HG03432 (cell line): ENCODE measurements at regions not wholly inside any gene's neighbourhood (a gene's known extent, or its start where the extent isn't known, plus 50 kb on each side); places are given as distances from the start of the nearest gene placed in this dataset.

Experiments used
- ATAC-seq: cut with Tn5 transposase; IDR thresholded peaks from one replicate; pipeline ENCODE4 v1.9.1; 2021; ENCODE audit warnings: mild to moderate bottlenecking, moderate library complexity; ENCODE audit not compliant: unreplicated experiment

DNA sequence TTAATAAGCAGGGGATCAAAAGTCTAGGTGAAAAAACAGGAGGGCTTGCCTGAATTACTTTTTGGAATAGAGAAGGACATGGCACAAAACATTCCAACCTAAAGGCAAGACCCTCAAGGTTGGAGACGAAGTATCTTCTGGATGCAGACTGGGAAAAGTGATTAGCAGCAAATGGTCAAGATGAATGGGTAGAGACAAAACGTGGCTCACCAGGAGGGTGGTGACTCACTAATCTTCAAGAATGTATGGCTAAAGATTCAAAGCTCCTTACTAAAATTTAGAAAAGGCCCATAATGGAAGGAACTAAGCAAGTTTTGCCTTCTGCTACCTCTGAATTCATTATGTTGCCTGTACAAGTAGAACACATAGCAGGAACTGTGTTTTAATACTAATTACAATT, 469.5 kb upstream of the RBFOX1 start:
- ATAC-seq: no peak

DNA sequence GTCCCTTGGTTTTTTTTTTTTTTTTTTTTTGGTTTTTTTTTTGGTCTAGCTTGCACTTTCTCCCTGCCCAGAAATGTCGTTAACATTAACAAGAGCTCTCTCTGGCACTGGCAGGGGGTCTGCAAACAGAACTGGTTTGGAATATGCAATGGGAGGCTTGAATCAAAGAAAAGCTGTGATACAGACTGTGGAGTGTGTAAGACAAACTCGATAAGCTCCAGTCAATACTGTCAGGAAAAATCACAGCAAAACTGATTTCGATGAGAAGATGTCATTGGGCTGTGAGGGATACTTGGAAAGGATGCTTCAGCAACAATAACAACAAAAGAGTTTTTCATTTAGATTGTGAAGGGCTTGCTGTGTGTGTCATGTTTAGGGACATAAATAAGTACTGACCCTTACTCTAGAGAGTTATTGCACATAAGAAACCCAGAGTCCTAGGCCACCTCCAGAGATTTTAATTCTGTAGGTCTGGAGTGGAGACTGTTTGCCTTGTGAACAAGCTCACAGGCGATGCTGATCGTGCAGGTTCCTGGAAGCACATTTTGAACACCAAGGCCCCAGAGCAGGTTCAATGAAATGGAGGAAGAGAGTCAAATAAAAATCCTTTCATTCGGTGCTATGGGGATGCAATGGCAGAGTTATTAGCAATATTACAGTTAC, 470.7 kb upstream of the RBFOX1 start:
- ATAC-seq: no peak

DNA sequence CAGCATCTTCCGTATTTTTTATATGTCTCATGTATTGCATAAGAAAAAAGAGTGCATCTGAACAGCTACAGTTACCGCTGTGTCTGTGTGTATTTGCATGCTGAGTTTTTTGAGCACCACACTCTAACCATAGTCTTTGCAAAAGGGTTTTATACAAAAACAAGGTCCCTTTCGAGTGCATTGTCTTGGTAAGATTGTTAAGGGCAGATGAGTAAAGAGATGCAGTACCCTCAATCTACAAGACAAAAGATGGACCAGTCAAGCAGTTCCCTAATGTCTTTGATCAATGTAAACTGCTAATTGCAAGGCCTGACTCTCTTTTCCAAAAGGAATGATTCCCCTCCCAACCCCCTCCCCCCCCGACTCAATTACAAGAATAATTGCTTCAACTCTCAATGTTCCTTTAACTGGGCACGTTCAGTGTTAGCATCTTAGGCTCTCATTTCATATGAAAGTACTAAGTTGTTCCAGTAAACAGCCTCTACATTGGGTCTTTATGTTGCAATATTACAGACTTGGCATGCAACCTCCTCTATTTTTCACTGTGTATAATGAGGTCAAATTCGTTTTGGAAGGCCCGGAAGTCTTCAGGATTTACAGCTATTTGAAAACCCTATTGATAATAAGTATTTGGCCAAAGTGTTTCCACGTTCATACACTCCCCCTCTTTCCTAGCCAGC, 471.4 kb upstream of the RBFOX1 start:
- ATAC-seq: no peak

DNA sequence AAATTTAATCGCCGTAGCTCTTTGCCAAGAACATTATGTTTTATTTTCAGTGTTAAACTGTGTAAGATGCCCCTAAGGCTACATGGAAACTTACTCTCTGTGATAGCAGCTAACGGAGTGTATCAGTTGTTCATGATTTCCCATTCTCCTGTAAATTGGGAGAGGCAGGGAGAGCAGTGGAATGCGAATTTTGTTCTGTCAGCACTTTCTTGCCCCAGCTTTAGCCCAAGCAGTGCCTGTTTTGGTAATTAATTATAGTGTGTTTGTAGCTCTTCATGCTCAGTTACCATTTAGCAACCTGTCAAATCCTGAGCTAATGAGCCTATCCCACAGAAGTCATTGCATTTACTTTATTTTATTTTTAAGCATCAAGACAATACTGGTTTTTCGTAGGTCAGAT, 475.1 kb upstream of the RBFOX1 start:
- no peak for ATAC-seq

DNA sequence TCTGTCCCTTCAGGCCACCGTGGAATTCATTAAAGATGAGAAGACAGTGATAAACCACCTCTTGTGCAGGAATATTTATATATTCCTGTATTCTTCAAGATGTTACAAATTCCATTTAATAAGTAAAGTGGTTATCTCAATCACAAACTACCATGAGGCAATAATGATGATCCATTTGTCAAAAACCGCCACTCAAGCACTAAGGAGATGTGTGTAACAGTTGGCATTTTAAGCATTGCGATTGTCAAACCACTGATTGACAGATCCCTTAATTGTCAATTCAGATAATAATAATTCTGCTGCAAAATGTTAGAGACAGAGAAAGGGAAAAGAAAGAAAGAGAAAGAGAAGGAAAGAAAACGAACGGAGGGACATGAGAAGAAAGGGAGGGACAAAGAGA, 476.1 kb upstream of the RBFOX1 start:
- no peak for ATAC-seq

DNA sequence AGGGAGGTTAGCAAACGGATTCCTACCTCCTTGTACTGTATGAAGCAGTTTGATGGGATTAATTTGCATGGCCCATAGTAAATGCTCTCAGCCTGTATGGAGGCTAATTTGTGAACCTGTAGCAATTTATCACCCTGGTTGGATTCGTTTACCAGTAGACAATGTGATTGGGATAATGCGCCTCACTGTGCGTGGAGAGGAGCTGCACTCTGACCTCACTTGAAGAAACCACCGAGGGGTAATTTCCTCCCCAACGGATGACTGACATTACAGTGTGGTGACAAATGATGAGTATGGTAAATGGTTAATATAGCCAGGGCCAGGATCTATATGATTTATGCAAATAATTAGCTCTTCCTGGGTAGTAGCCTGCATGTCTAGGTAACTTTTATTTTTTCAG, 479.1 kb upstream of the RBFOX1 start:
- no peak for ATAC-seq

DNA sequence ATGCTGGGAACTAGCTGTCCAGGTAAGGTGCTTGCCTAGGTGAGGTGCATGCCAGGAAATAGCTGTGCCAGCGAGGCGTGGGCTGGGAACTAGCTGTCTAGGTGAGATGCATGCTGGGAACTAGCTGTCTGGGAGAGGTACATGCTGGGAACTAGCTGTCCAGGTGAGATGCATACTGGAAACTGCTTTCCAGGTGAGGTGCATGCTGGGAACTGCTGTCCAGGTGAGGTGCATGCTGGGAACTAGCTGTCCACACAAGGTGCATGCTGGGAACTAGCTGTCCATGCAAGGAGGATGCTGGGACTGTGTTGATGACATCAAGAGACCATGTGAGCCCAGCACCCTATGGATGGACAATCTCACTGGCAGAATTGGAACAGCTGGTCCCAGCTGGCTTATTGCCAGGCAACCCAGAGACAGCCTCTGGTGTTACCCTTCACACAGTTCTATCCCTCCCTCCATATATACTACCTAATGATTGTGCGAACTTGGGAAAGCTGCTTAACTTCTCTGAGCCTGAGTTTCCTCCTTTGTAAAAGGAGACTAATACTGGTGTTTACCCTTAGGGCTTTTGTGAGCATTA, 479.9 kb upstream of the RBFOX1 start:
- ATAC-seq: no peak

DNA sequence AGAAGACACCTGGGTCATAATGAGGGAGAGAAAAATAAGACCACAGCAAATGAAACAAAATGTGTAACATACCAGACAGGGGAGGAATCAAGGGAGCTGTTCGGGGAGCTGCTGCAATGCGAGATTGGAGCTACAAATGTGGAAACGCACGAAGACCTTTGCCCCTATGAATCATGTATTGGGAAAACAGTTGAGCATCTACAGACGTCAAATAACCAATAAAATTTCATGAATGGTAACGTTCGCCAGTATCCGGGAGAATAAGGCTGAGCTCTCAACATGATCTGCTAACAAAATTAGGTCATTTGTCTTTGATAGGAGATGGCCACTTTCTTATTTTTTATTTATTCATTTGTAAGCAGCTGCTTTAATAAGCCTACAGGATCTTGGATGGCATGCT, 486.2 kb upstream of the RBFOX1 start:
- no peak for ATAC-seq

DNA sequence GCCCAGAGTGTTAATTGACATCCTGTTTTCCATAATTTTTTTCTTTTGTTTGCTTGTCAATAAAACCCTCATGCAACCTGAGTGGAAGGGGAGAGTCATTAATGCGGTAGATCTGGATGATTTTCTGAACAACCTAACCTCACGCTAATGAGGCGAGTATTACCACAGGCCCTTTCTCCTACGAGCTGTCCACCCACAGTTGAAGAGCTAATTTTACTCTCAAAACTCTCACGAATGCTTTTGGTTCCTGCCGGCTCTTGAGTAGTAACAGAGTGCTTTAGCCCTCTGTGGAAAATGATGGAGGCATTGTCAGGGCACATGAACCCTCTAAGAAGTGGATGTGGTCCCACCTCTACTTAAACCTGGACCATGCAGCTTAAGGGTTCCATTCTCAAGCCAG, 491.3 kb upstream of the RBFOX1 start:
- ATAC-seq: no peak

DNA sequence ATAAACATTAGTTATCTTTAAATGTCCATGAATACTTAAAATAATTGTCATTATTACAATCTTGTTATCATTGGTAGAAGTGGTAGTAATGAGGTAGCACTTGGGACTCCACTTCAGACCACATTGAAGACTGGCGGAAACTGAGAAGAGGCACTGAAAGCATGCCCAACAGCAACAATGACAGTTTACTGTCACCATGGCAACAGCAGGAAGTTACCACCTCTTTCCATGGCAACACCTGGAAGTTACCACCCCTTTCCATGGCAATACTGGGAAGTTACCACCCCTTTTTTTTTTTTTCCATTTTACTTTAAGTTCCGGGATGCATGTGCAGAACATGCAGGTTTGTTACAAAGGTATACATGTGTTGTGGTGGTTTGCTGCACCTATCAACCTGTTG, 494.9 kb upstream of the RBFOX1 start:
- ATAC-seq: no peak

DNA sequence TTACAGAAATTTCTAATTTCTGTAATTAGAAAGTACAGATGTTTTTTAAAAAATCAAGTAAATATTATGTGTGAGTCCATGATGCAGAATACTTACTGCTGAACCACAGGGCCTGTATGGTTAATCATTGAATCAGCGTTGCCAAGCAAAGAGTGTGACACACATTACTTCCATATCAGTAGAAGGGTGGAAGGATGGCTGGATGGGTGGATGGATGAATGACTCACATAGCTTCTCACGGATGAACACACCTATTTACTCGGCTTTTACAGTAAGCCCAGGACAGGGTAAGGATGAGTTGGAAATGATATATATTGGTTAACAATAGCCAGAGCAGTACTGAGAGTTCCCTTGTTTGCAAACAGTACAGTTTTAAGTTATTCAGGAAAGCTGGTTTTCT, 495.9 kb upstream of the RBFOX1 start:
- no peak for ATAC-seq

DNA sequence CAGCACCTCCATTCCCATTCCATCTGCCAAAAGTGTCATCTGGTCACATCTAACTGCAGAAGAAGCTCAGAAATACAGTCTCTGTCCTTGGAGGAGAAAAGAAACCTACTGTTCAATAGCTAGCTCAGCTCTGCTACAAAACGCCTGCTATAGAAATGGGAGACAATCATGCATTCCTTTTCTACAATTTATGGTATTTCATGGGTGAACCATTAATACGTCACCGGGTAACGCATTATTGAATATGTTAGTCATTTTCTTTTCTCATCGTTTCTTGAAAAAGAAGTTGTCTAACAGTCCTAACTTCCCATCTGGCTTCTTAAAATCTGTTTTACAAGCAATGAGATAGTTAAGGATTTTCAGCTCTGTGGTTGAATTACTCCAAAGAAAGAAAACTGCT, 496.7 kb upstream of the RBFOX1 start:
- ATAC-seq: no peak

DNA sequence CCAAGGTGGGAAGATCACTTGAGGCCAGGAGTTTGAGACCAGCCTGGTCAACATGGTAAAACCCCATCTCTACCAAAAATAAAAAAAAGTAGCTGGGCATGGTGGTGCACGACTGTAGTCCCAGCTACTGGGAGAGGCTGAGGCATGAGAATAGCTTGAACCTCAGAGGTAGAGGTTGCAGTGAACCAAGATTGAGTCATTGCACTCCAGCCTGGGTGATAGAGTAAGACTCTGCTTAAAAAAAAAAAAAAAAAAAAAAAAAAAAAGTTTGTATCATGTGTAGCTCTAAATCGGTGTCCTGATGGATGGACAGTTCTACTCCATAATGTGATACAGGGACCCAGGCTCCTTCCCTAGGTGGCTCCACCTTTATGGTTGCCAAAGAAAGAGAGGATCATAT, 497.1 kb upstream of the RBFOX1 start:
- ATAC-seq: no peak

DNA sequence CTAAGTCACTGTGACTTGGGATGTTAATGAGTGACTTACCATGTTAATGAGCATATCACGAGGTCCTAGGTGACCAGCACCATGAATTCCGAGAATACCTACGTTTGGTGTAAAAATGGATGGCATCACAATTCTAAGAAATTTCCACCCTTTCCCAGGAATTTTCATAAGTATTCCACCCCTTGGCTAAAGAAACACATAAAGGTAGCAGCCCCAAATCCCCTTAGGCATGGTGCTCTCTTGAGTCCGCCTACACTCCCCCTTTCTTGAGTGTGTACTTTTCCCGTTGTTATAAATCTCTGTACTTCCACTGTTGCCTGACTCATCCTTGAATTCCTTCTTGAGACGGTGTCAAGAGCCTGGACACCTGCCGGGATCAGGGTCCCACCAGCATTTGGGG, 504.0 kb upstream of the RBFOX1 start:
- ATAC-seq: no peak

DNA sequence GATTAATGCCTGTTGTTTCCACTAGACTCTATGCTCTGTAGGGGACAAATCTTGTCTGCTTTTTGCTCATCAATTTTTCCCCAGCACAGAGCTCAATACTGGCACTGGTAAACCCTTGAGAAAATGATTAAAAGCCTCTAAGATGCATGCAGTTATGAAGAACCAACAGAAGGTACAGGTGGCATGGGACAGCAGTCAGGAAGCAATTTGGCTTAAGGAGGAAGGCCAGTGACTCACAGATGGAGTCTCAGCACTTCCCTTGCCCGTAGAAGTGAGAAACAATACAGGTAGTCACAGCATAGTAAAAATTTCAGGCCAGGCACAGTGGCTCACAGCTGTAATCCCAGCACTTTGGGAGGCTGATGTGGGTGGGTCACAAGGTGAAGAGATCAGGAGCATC, 504.7 kb upstream of the RBFOX1 start:
- ATAC-seq: no peak

DNA sequence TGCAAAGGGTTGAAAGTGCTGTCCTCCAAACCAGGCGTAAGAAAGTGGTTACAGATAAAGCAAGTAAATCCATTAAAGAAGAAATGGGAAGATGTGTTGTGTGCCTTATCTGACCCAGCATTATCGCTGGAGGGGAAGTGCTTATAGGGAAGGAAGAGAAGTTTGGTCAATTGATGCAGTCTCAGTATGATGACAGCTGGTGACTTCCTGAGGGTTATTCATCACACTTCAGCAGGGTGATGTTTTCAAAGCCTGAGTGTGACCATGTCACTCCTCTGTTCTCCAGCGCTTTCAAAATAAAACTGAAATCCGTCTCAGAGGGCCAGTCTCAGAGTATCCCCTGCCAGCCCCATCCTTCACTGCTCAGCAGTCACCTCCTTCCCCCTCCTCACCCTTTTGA, 505.4 kb upstream of the RBFOX1 start:
- no peak for ATAC-seq

DNA sequence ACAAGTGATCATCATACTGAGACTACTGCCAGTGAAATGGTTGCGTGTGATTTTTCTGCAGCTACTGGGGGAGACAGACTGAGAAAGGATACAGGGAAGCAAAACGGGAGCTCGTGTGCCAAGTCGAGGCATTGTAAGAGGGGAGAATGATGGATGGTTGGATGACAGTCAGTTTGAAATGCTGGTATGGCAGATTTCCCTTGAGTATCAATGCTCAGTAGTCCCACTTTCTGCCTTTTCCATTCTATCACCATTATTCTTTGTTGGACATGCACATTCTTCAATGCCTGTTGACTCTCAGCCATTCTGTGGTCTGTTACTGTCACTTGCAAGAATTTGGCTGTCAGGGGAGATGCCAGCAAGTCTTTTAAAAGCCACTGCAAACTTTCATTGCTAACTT, 510.6 kb upstream of the RBFOX1 start:
- no peak for ATAC-seq

DNA sequence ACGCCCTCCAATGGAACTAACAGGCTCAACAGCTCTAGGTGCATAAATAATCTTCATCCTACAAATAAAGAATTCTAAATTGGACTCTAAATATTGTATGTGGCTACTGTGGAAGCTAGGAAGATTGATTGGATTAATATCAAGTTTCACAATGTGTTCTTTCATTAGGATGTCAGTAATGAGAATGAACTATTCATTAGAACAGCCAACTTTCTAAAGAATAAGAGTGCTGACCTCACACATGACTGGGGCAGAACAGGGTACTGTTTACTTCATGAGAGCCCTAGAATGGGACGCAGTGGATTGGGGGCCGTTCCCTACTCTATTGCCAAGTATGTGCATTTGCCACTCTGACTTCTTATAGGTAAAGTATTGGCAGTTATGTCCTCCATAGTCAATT, 528.2 kb upstream of the RBFOX1 start:
- ATAC-seq: no peak

DNA sequence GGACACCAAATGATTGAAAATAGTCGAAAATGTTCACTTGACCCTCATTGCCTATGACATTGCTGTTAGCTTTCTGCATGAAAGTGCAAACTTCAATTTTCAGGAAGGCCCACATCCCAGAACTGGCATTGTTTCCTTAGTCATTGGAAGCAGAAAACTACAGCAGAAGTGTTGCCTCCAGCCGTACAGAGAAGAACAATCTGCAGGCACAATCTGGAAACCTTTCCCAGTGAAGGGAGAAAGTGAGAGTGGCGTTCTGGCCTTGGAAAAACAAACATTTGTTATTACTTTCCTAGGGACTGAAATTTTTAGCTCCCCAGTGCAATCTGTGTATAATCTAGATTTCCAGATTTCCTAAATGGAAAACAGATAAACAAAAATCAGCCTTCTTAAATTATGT, 529.5 kb upstream of the RBFOX1 start:
- ATAC-seq: no peak

DNA sequence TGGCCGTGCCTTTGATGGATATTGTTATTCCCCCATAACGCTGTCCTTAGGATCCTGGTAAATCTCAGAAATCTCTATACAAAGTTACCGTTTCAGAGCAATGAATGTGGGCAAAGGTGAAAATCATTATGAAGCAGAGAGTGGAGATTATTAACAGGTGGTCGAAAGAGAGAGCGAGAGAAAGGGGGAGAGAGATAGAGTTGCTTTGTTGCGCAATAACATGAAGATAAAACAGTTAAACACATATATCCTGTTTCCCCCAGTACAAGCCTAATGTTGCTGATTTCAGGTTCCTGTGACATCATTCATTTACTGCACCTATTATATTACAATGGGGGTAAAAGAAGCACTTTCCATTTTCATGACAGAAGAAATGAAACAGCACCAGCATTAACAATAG, 535.4 kb upstream of the RBFOX1 start:
- no peak for ATAC-seq

DNA sequence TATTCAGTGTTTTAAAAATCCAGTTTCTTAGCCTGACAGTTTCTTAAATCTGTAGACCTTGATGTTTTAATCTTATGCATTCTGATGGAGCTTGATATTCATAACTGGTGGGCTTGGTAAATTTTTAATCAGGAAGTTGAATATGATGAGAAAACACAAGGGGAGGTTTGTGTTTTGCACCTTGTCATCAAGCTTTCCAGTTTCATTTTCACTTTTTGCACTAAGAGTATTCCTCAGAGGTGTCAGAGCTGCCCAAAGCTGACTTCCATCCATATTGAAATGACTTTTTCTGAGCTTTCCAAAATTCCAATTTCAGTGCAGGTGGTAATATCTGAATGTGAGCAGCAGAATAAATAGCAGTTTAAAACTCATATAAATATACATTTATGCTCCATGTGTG, 555.0 kb upstream of the RBFOX1 start:
- ATAC-seq: no peak

DNA sequence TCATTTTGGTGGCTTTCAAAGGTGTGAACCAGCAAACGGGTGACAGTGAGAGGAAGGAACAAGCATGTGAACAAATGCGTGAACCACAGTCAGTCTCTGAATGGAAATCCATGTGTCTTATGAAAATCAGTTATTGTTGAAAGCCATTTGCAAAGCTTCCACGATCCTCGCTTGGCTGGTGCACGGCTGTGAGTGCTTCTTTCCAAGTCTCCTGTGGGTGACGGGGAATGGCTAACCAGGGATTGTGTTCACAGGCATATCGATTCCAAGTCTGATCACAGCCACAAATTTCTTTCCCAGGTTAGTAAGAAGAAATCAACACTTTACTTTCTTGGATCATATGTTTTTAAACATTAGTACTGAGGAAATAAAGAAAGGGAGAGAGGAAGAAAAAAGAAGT, 556.9 kb upstream of the RBFOX1 start:
- ATAC-seq: no peak

DNA sequence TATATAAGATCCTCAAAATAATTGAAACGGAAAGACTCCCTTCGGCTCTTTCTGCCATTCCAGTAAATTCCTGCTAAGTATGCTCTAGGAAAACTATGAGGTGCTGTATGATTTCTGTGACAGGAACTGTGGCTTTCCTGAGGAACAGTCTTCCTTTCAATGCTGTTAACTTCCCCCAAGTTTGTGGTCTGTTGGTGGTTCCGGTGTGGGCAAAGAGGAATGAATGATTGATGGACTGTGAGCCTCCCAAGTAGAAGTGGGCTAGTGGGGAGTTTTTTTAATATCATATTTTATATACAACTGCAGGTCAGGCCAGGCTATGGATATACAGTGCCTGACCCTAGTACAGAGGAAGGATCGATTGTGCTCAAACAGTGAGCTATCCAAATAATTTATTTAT, 560.7 kb upstream of the RBFOX1 start:
- ATAC-seq: no peak
